HG03103 (cell line): ENCODE measurements at regions not wholly inside any gene's neighbourhood (a gene's known extent, or its start where the extent isn't known, plus 50 kb on each side); places are given as distances from the start of the nearest gene placed in this dataset.

Experiments
- ATAC-seq: cut with Tn5 transposase; IDR thresholded peaks from one replicate; pipeline ENCODE4 v1.9.1; 2021; ENCODE audit warnings: low read depth; ENCODE audit not compliant: unreplicated experiment

- ATAC-seq: no peak
Measured at GRCh38 chr13:24006520-24007248, 109.4 kb upstream of the C1QTNF9B start.

- no peak for ATAC-seq
Measured at GRCh38 chr13:24007979-24008620, 110.8 kb upstream of the C1QTNF9B start.

GRCh38 chr13:24008679-24009078, 111.4 kb upstream of the C1QTNF9B start:
- ATAC-seq: no peak

GRCh38 chr13:24011266-24011665, 114.0 kb upstream of the C1QTNF9B start:
- ATAC-seq: no peak

GRCh38 chr13:24012648-24013047, 115.3 kb upstream of the C1QTNF9B start:
- ATAC-seq: no peak

GRCh38 chr13:24013189-24013588, 115.9 kb upstream of the C1QTNF9B start:
- no peak for ATAC-seq

- ATAC-seq: no peak
Measured at GRCh38 chr13:24016046-24016445, 118.7 kb upstream of the C1QTNF9B start.

GRCh38 chr13:24022568-24022967, 125.3 kb upstream of the C1QTNF9B start:
- no peak for ATAC-seq

GRCh38 chr13:24023073-24023472, 125.8 kb upstream of the C1QTNF9B start:
- ATAC-seq: no peak

- ATAC-seq: no peak
Measured at GRCh38 chr13:24027494-24027893, 130.2 kb upstream of the C1QTNF9B start.

- ATAC-seq: no peak
Measured at GRCh38 chr13:24032252-24032651, 128.3 kb upstream of the SPATA13 start.

GRCh38 chr13:24032674-24033073, 127.8 kb upstream of the SPATA13 start:
- no peak for ATAC-seq

GRCh38 chr13:24033527-24034302, 126.8 kb upstream of the SPATA13 start:
- ATAC-seq: no peak

- ATAC-seq: no peak
Measured at GRCh38 chr13:24035411-24035810, 125.1 kb upstream of the SPATA13 start.

GRCh38 chr13:24036115-24036514, 124.4 kb upstream of the SPATA13 start:
- ATAC-seq: no peak

GRCh38 chr13:24038405-24038804, 122.1 kb upstream of the SPATA13 start:
- ATAC-seq: no peak

- ATAC-seq: no peak
Measured at GRCh38 chr13:24038841-24039330, 121.6 kb upstream of the SPATA13 start.

GRCh38 chr13:24039621-24040475, 120.7 kb upstream of the SPATA13 start:
- ATAC-seq: no peak

GRCh38 chr13:24040835-24041234, 119.7 kb upstream of the SPATA13 start:
- ATAC-seq: no peak

GRCh38 chr13:24041651-24042225, 118.8 kb upstream of the SPATA13 start:
- ATAC-seq: no peak
